Breast epithelium (tissue), 4 donors: ENCODE measurements at regions not wholly inside any gene's neighbourhood (a gene's known extent, or its start where the extent isn't known, plus 50 kb on each side); places are given as distances from the start of the nearest gene placed in this dataset.

ENCODE experiments used
- DNase-seq, 2 donors: peaks; one replicate each; pipeline ENCODE4 v3.0.0-alpha.2; 2019; ENCODE audit warnings: low spot score in 2 of 2
- H3K27ac ChIP-seq, 2 donors: fragments of 200-600 bp; sonication (generic) in 1 of 2; one replicate each; pipeline ENCODE4 v1.5.1; 2016 to 2019; ENCODE audit warnings: mild to moderate bottlenecking in 1 of 2
- H3K27me3 ChIP-seq, 2 donors: fragments of 200-600 bp; sonication (generic) in 1 of 2; one replicate each; pipeline versions ENCODE4 v1.5.1 to v1.6.0; 2017 to 2019; ENCODE audit warnings: control low read depth in 1 of 2, mild to moderate bottlenecking in 1 of 2
- H3K36me3 ChIP-seq: fragments of 200-600 bp; one replicate; pipeline ENCODE4 v1.5.1; 2019
- H3K4me1 ChIP-seq, 2 donors: fragments of 200-600 bp; sonication (generic); one replicate each; pipeline ENCODE4 v1.5.1; 2016 to 2019; ENCODE audit warnings: control low read depth in 1 of 2
- H3K4me3 ChIP-seq, 3 donors: fragments of 200-600 bp; sonication (generic); 1 replicate in 2 of 3; 2 replicates in 1 of 3; pipeline ENCODE4 v1.5.1; 2016 to 2019; ENCODE audit warnings: mild to moderate bottlenecking in 3 of 3, moderate library complexity in 2 of 3
- H3K9me3 ChIP-seq, 2 donors: fragments of 200-600 bp; sonication (generic) in 1 of 2; one replicate each; pipeline ENCODE4 v1.5.1; 2016 to 2019; ENCODE audit warnings: control low read depth in 1 of 2
- POLR2A ChIP-seq: fragments of 450-650 bp; IDR thresholded peaks from one replicate; pipeline ENCODE4 v1.6.1; 2016; ENCODE audit warnings: antibody characterized with exemption, mild to moderate bottlenecking, moderate library complexity
- POLR2AphosphoS5 ChIP-seq, 3 donors: sonication (generic); formaldehyde crosslinking; IDR thresholded peaks; one replicate each; pipeline ENCODE4 v1.6.1; 2017; ENCODE audit warnings: antibody characterized with exemption in 3 of 3
- intact Hi-C: fragments of 100-400 bp; cut with DNase I; formaldehyde crosslinking; loops from one replicate; pipeline ENCODE4 v1.15.1; 2023; ENCODE audit warnings: low total_unique reads
- TF ChIP-seq, protein P1 (sequence below), 3 donors: fragments of 450-650 bp; IDR thresholded peaks; one replicate each; pipeline ENCODE4 v1.5.1; 2016 to 2017; ENCODE audit warnings: antibody characterized with exemption in 3 of 3, mild to moderate bottlenecking in 3 of 3, moderate library complexity in 3 of 3

DNA sequence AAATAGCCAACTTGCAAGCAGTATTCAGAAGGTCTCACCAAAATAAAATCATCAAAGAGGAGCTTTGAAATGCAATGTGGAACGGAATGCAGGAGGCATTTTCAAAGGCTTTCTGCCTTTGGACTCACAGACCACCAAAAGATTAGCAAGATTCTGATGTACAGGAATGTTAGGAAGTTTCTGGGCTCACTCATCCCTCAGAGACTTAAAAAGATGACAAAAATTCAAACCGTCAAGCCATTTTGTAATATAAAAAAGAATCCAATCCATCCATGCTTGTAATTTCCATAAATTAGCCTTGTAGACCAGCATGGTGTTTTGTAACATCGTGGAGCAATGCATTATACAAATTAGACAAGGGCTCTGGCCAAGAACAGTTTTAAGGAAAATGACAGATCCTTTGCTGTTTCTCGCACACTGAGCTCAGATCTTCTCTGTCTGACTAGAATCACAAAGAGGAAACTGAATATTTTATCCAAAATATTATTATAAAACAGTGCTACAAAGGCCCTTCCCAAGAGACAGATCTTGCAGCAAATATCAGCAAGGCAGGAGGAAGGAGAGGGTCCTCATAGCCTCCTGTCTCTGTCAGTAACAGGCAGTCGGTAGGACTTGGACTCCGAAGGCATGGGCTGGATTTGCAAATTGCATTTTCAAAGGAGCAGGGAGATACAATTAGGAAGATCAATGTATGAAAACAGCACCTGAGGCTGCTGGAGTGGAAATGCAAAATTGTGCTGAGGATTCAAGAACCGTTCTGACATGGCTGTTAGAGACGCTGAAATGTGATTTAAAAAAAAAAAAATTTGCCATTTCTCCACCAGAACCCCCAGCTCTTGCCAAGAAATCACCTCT, 57.4 kb upstream of the NRP1 start:
- intact Hi-C loops: loop anchor here (2.0 kb wide), 1 partner anchor 65 kb away; no protein-coding TSS in a partner anchor
- Histone ChIP-seq H3K4me3 (no peak overlapping the region), H3K4me1 (no peaks in the 10 kb centered on the region), H3K36me3 (no peaks in the 10 kb centered on the region), H3K9me3 (peaks cover 0 to 7% of the 10 kb centered on the region in 2 donors), H3K27me3 (no peaks in the 10 kb centered on the region), H3K27ac (no peak overlapping the region)
- TF ChIP-seq POLR2A (no peak), POLR2AphosphoS5 (IDR thresholded peaks at IDR 0.05) (no peak)
- TF ChIP-seq, protein P1, sequence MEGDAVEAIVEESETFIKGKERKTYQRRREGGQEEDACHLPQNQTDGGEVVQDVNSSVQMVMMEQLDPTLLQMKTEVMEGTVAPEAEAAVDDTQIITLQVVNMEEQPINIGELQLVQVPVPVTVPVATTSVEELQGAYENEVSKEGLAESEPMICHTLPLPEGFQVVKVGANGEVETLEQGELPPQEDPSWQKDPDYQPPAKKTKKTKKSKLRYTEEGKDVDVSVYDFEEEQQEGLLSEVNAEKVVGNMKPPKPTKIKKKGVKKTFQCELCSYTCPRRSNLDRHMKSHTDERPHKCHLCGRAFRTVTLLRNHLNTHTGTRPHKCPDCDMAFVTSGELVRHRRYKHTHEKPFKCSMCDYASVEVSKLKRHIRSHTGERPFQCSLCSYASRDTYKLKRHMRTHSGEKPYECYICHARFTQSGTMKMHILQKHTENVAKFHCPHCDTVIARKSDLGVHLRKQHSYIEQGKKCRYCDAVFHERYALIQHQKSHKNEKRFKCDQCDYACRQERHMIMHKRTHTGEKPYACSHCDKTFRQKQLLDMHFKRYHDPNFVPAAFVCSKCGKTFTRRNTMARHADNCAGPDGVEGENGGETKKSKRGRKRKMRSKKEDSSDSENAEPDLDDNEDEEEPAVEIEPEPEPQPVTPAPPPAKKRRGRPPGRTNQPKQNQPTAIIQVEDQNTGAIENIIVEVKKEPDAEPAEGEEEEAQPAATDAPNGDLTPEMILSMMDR (IDR thresholded peaks at IDR 0.05): no peak
- DNase-seq: no peak

GRCh38 chr10:33390046-33390445, 55.6 kb upstream of the NRP1 start:
- no peaks in the 10 kb centered on the region for H3K4me1 ChIP-seq
- no peaks in the 10 kb centered on the region for H3K36me3 ChIP-seq
- DNase-seq: no peak
- no peak overlapping the region for H3K4me3 ChIP-seq
- intact Hi-C loops: loop anchor here (2.0 kb wide), 1 partner anchor 67 kb away; no protein-coding TSS in a partner anchor
- TF ChIP-seq, protein P1 (IDR thresholded peaks at IDR 0.05): no peak
- TF ChIP-seq POLR2AphosphoS5 (IDR thresholded peaks at IDR 0.05) (no peak), POLR2A (no peak)
- H3K27me3 ChIP-seq: no peaks in the 10 kb centered on the region
- no peaks in the 10 kb centered on the region for H3K9me3 ChIP-seq
- no peak overlapping the region for H3K27ac ChIP-seq

DNA sequence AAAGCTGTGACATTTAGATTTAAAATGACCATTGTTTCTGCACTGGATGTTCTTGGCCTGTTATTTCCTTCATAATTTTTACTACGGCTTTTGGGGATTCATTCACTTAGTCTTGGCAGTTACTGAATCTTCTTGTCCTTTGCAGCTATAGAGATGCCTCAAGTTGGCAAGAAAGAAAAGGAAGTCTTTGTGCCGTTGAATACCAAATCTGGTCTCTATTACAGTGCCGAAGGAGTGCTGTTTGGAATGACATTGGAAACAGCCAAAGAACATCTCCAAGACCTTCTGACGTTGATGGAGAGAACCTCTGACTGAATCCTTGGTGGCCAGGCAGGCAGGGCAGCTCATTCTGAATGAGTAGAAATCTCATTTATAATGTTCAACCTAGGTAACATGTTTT, 54.3 kb upstream of the NRP1 start:
- Histone ChIP-seq H3K4me3 (no peak overlapping the region), H3K4me1 (no peaks in the 10 kb centered on the region), H3K36me3 (no peaks in the 10 kb centered on the region), H3K27ac (no peak overlapping the region), H3K27me3 (no peaks in the 10 kb centered on the region), H3K9me3 (no peaks in the 10 kb centered on the region)
- intact Hi-C loops: no loop called here
- no peak for DNase-seq
- TF ChIP-seq, protein P1 (IDR thresholded peaks at IDR 0.05): no peak
- TF ChIP-seq POLR2A (no peak), POLR2AphosphoS5 (IDR thresholded peaks at IDR 0.05) (no peak)

- DNase-seq: no peak
- Histone ChIP-seq H3K36me3 (no peaks in the 10 kb centered on the region), H3K4me3 (no peak overlapping the region), H3K4me1 (no peaks in the 10 kb centered on the region), H3K27ac (no peak overlapping the region), H3K9me3 (no peaks in the 10 kb centered on the region), H3K27me3 (no peaks in the 10 kb centered on the region)
- intact Hi-C loops: no loop called here
- TF ChIP-seq POLR2AphosphoS5 (IDR thresholded peaks at IDR 0.05) (no peak), POLR2A (no peak)
- TF ChIP-seq, protein P1 (IDR thresholded peaks at IDR 0.05): no peak
Measured at GRCh38 chr10:33388382-33388781, 53.9 kb upstream of the NRP1 start.

DNA sequence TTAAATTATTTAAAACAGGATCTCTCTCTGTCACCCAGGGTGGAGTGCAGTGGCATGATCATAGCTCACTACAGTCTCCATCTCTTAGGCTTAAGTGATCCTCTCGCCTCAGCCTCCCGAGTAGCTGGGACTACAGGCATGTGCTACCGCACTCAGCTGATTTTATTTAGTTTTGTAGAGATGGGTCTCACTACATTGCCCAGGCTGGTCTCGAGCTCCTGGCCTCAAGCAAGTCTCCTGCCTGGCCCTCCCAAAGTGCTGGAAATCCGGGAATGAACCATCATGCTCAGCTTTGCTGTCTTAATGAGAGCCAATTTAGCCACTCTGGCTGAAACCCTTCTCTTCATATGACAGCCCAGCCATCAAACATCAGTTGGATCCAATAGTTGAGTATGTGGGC, 53.3 kb upstream of the NRP1 start:
- intact Hi-C loops: no loop called here
- Histone ChIP-seq H3K27me3 (no peaks in the 10 kb centered on the region), H3K4me3 (no peak overlapping the region), H3K36me3 (no peaks in the 10 kb centered on the region), H3K4me1 (no peaks in the 10 kb centered on the region), H3K27ac (no peak overlapping the region), H3K9me3 (no peaks in the 10 kb centered on the region)
- TF ChIP-seq, protein P1 (IDR thresholded peaks at IDR 0.05): no peak
- TF ChIP-seq POLR2A (no peak), POLR2AphosphoS5 (IDR thresholded peaks at IDR 0.05) (no peak)
- no peak for DNase-seq
